ENCODE measurements at regions not wholly inside any gene's neighbourhood (a gene's known extent, or its start where the extent isn't known, plus 50 kb on each side); places are given as distances from the start of the nearest gene placed in this dataset.

DNA sequence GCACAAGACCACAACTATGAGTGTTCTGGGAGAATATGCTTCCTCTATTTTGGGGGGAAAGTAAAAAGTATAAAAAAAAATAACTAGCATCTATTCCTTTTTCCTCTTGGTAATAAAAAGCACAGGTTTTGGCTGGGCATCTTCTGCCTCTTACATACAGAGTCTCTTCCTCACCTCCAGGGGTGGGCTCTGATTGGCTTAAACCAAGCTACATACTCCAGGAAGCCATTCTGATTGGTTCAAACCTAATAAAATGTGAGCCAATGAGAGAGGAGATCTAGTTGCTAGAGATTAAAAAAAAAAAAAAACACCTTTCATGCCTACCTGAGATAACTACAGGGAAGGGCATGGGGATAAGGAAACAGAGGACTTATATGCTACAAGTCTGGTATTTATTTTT lies 365.9 kb upstream of the ERCC4 start:
- no peak for TF ChIP-seq ZNF563 (CRISPR knock-in tag; IDR thresholded peaks at IDR 0.05)
- TF ChIP-seq NR3C1 (CRISPR knock-in tag; IDR thresholded peaks at IDR 0.05): no peak
